Panc1 (cell line): ENCODE measurements at regions not wholly inside any gene's neighbourhood (a gene's known extent, or its start where the extent isn't known, plus 50 kb on each side); places are given as distances from the start of the nearest gene placed in this dataset.

Experiments
- ATAC-seq: fragments of 200-7000 bp; cut with Tn5 transposase; 2 replicates; pipeline ENCODE4 v1.9.1; 2020; ENCODE audit warnings: mild to moderate bottlenecking, moderate library complexity
- BruUV-seq: library from RNA; stranded (reverse); fragments of 400-500 nt; replicated peaks from 2 replicates; lab custom pipeline; 2021; lab: Mats Ljungman, UMichigan
- CTCF ChIA-PET: fragments of 300-600 bp; sonication (Branson Sonifier 250); formaldehyde crosslinking; loops from one replicate; lab custom pipeline; 2022; ENCODE audit warnings: antibody characterized with exemption; lab: Charles Lee
- POLR2A ChIA-PET: fragments of 300-600 bp; sonication (Branson Sonifier 250); formaldehyde crosslinking; loops from one replicate; lab custom pipeline; 2022; ENCODE audit warnings: antibody characterized with exemption; lab: Charles Lee
- DNase-seq: peaks from one replicate; pipeline ENCODE4 v3.0.0-alpha.2; 2010; ENCODE audit warnings: low read depth, low spot score
- H3K27ac ChIP-seq: 2 replicates; pipeline ENCODE4 v1.5.1; 2011; ENCODE audit warnings: mild to moderate bottlenecking, low read length, inconsistent platforms
- H3K27me3 ChIP-seq: fragments of 200-500 bp; sonication (Bioruptor generic); 2 replicates; pipeline ENCODE4 v1.6.0; 2014; ENCODE audit warnings: low read length, inconsistent platforms; ENCODE audit not compliant: control insufficient read depth, insufficient read depth
- H3K36me3 ChIP-seq: fragments of 200-500 bp; sonication (Bioruptor generic); 2 replicates; pipeline ENCODE4 v1.5.1; 2014; ENCODE audit warnings: inconsistent platforms, mild to moderate bottlenecking, low read length, moderate library complexity; ENCODE audit not compliant: control insufficient read depth, insufficient read depth
- H3K4me1 ChIP-seq: 2 replicates; pipeline ENCODE4 v1.5.1; 2011; ENCODE audit warnings: inconsistent platforms, mild to moderate bottlenecking, low read length, moderate library complexity; ENCODE audit not compliant: control insufficient read depth, insufficient read depth
- H3K4me3 ChIP-seq, 2 experiments: 2 replicates each; pipeline ENCODE4 v1.5.1; 2011 to 2012; ENCODE audit warnings: low read depth in 2 of 2, low read length in 2 of 2, mild to moderate bottlenecking in 2 of 2, inconsistent platforms in 1 of 2, moderate library complexity in 1 of 2
- H3K9me3 ChIP-seq: fragments of 200-500 bp; sonication (Bioruptor generic); 2 replicates; pipeline ENCODE4 v1.5.1; 2014; ENCODE audit warnings: low read depth, mild to moderate bottlenecking, inconsistent platforms, low read length, moderate library complexity; ENCODE audit not compliant: control insufficient read depth, insufficient read depth
- CTCF ChIP-seq: fragments of 450-650 bp; IDR thresholded peaks from 2 replicates; pipeline ENCODE4 v1.5.1; 2017; ENCODE audit warnings: mild to moderate bottlenecking
- POLR2AphosphoS5 ChIP-seq: IDR thresholded peaks from 2 replicates; pipeline ENCODE4 v1.6.1; 2012; ENCODE audit warnings: mild to moderate bottlenecking, low read depth, low read length, moderate library complexity
- REST ChIP-seq, 2 experiments: IDR thresholded peaks; 2 replicates each; pipeline ENCODE4 v1.6.1; 2011 to 2012; ENCODE audit warnings: low read depth in 2 of 2, control low read depth in 1 of 2, low read length in 1 of 2, mild to moderate bottlenecking in 1 of 2, moderate library complexity in 1 of 2; ENCODE audit not compliant: insufficient read depth in 1 of 2
- SIN3A ChIP-seq: IDR thresholded peaks from 2 replicates; pipeline ENCODE4 v1.6.1; 2012; ENCODE audit warnings: low read depth, mild to moderate bottlenecking, low read length, moderate library complexity, borderline replicate concordance; ENCODE audit not compliant: insufficient read depth
- TCF7L2 ChIP-seq: IDR thresholded peaks from 2 replicates; pipeline ENCODE4 v1.6.1; 2011; ENCODE audit warnings: mild to moderate bottlenecking, low read depth, low read length, inconsistent platforms
- in situ Hi-C: cut with HindIII; loops from 2 replicates; pipeline ENCODE4 v1.10.0; 2016; ENCODE audit warnings: low sequenced_read_pairs, low pct_unique_long_range_greater_than_20kb
- intact Hi-C: fragments of 100-400 bp; cut with micrococcal nuclease; formaldehyde crosslinking; loops from one replicate; pipeline ENCODE4 v1.10.0; 2022; ENCODE audit not compliant: unreplicated experiment

- Histone ChIP-seq H3K27me3 (peaks cover 11% of the 10 kb centered on the region), H3K27ac (no peak overlapping the region), H3K4me3 (no peak overlapping the region), H3K9me3 (no peaks in the 10 kb centered on the region), H3K4me1 (no peaks in the 10 kb centered on the region), H3K36me3 (no peaks in the 10 kb centered on the region)
- BruUV-seq = no TSS peak
- in situ Hi-C loops (no loop called here), intact Hi-C loops (no loop called here)
- CTCF ChIA-PET = no interaction called here
- DNase-seq (no peak), ATAC-seq (no peak)
- TF ChIP-seq TCF7L2 (no peak), CTCF (no peak), POLR2AphosphoS5 (no peak), REST (IDR thresholded peaks at IDR 0.05; ENCODE audit: insufficient read depth in 1 of 2, low read depth in 2 of 2, low read length in 1 of 2) (no peak), SIN3A (no peak)
- POLR2A ChIA-PET = no interaction called here
Observed at GRCh38 chr2:128692895-128693742, 374.5 kb upstream of the HS6ST1 start.

GRCh38 chr2:128693743-128694029, 375.0 kb upstream of the HS6ST1 start:
- Histone ChIP-seq H3K27me3 (peaks cover 11% of the 10 kb centered on the region), H3K27ac (no peak overlapping the region), H3K9me3 (no peaks in the 10 kb centered on the region), H3K36me3 (no peaks in the 10 kb centered on the region), H3K4me3 (no peak overlapping the region), H3K4me1 (no peaks in the 10 kb centered on the region)
- no peak for DNase-seq
- intact Hi-C loops = no loop called here
- BruUV-seq = no TSS peak
- POLR2A ChIA-PET = no interaction called here
- CTCF ChIA-PET = no interaction called here
- TF ChIP-seq POLR2AphosphoS5 (no peak), CTCF (no peak), TCF7L2 (no peak), REST (IDR thresholded peaks at IDR 0.05; ENCODE audit: insufficient read depth in 1 of 2, low read depth in 2 of 2, low read length in 1 of 2) (no peak), SIN3A (no peak)
- ATAC-seq = no peak
- in situ Hi-C loops = no loop called here
